B cell (primary cell): ENCODE measurements at regions not wholly inside any gene's neighbourhood (a gene's known extent, or its start where the extent isn't known, plus 50 kb on each side); places are given as distances from the start of the nearest gene placed in this dataset.

Experiments
- ATAC-seq: fragments of 200-7000 bp; cut with Tn5 transposase; one replicate; pipeline ENCODE4 v1.10.0; 2021; ENCODE audit warnings: low read depth, mild to moderate bottlenecking, moderate number of reproducible peaks, moderate library complexity
- CTCF ChIA-PET: fragments of 350-600 bp; sonication (Branson Sonifier 250); formaldehyde crosslinking; loops from one replicate; lab custom pipeline; 2021; ENCODE audit warnings: antibody characterized with exemption, inconsistent platforms; lab: Charles Lee
- POLR2A ChIA-PET: fragments of 350-600 bp; sonication (Branson Sonifier 250); formaldehyde crosslinking; loops from one replicate; lab custom pipeline; 2021; ENCODE audit warnings: antibody characterized with exemption; lab: Charles Lee
- DNase-seq: peaks from one replicate; pipeline ENCODE4 v3.0.0; 2013
- H2AFZ ChIP-seq: 2 replicates; pipeline ENCODE4 v1.6.1; 2012; ENCODE audit warnings: mild to moderate bottlenecking, low read depth, low read length; ENCODE audit not compliant: insufficient read depth, poor library complexity, severe bottlenecking
- H3K27ac ChIP-seq, 2 donors: 1 replicate in 1 of 2; 2 replicates in 1 of 2; pipeline ENCODE4 v1.5.1; 2012 to 2013; ENCODE audit warnings: low read length in 2 of 2, mild to moderate bottlenecking in 2 of 2, moderate library complexity in 1 of 2
- H3K27me3 ChIP-seq, 4 experiments: fragments of 200-600 bp in 1 of 4; sonication (generic) in 1 of 4; replicated peaks in 1 of 4; 1 replicate in 2 of 4; 2 replicates in 2 of 4; pipeline versions ENCODE4 v1.6.1 to v1.7.0; 2013 to 2016; ENCODE audit warnings: low read length in 3 of 4, mild to moderate bottlenecking in 2 of 4, mixed read lengths in 1 of 4, moderate library complexity in 1 of 4; ENCODE audit not compliant: insufficient read depth in 4 of 4, control insufficient read depth in 3 of 4; ENCODE audit errors: control extremely low read depth in 1 of 4
- H3K36me3 ChIP-seq, 2 experiments: replicated peaks in 1 of 2; 1 replicate in 1 of 2; 2 replicates in 1 of 2; pipeline versions ENCODE4 v1.6.1 to v1.7.1; 2013; ENCODE audit warnings: low read length in 1 of 2; ENCODE audit not compliant: insufficient read depth in 2 of 2, control insufficient read depth in 1 of 2; ENCODE audit errors: control extremely low read depth in 1 of 2, extremely low read depth in 1 of 2
- H3K4me1 ChIP-seq, 2 donors: fragments of 200-600 bp in 1 of 2; sonication (generic) in 1 of 2; 1 replicate in 1 of 2; 2 replicates in 1 of 2; pipeline versions ENCODE4 v1.5.1 to v1.6.1; 2013 to 2017; ENCODE audit warnings: low read length in 2 of 2; ENCODE audit not compliant: control insufficient read depth in 2 of 2, insufficient read depth in 2 of 2
- H3K4me2 ChIP-seq: replicated peaks from 2 replicates; pipeline ENCODE3; 2012; ENCODE audit warnings: mild to moderate bottlenecking, low read depth, low read length; ENCODE audit not compliant: poor library complexity, severe bottlenecking
- H3K4me3 ChIP-seq, 5 experiments: fragments of 200-600 bp in 1 of 5; sonication (generic) in 1 of 5; 1 replicate in 3 of 5; 2 replicates in 2 of 5; pipeline versions ENCODE4 v1.5.1 to v1.7.0; 2011 to 2016; ENCODE audit warnings: low read length in 4 of 5, mild to moderate bottlenecking in 4 of 5, low read depth in 2 of 5, control low read depth in 1 of 5, moderate library complexity in 1 of 5; ENCODE audit not compliant: insufficient read depth in 1 of 5; ENCODE audit errors: control extremely low read depth in 1 of 5, extremely low read depth in 1 of 5
- H3K79me2 ChIP-seq: fragments of 200-600 bp; sonication (generic); one replicate; pipeline ENCODE4 v1.6.0; 2016; ENCODE audit warnings: low read length; ENCODE audit not compliant: control insufficient read depth, insufficient read depth
- H3K9ac ChIP-seq: fragments of 200-600 bp; sonication (generic); 2 replicates; pipeline ENCODE4 v1.6.1; 2017; ENCODE audit warnings: mild to moderate bottlenecking, low read length, moderate library complexity
- H3K9me3 ChIP-seq, 3 donors: one replicate each; pipeline versions ENCODE4 v1.6.1 to v1.7.1; 2013; ENCODE audit warnings: low read length in 2 of 3; ENCODE audit not compliant: control insufficient read depth in 2 of 3, insufficient read depth in 1 of 3; ENCODE audit errors: control extremely low read depth in 1 of 3
- H4K20me1 ChIP-seq: 2 replicates; pipeline ENCODE4 v1.6.0; 2012; ENCODE audit warnings: mild to moderate bottlenecking, low read length; ENCODE audit not compliant: insufficient read depth, control insufficient read depth, poor library complexity, severe bottlenecking
- H3K27ac Mint-ChIP-seq: one replicate; pipeline ENCODE4 v1.8.0; 2021; ENCODE audit warnings: mixed read lengths
- H3K27me3 Mint-ChIP-seq: one replicate; pipeline ENCODE4 v1.8.0; 2021; ENCODE audit warnings: mixed read lengths
- H3K4me1 Mint-ChIP-seq: one replicate; pipeline ENCODE4 v1.8.0; 2021; ENCODE audit warnings: mixed read lengths
- H3K4me3 Mint-ChIP-seq: one replicate; pipeline ENCODE4 v1.8.0; 2021; ENCODE audit warnings: mixed read lengths
- H3K9me3 Mint-ChIP-seq: one replicate; pipeline ENCODE4 v1.8.0; 2022; ENCODE audit warnings: mixed read lengths; ENCODE audit not compliant: insufficient read depth
- CTCF ChIP-seq: fragments of 200-600 bp; IDR thresholded peaks from one replicate; pipeline ENCODE4 v1.8.0; 2022; ENCODE audit warnings: antibody characterized with exemption, mild to moderate bottlenecking
- EZH2 ChIP-seq: IDR thresholded peaks from 2 replicates; pipeline ENCODE4 v1.6.1; 2012; ENCODE audit warnings: borderline replicate concordance, low read depth, mild to moderate bottlenecking, moderate library complexity, low read length; ENCODE audit not compliant: insufficient read depth, poor library complexity, severe bottlenecking
- WGBS: methylation state at CpG from one replicate; pipeline ENCODE4 v1.1.5; 2013; ENCODE audit warnings: missing lambda C conversion rate; ENCODE audit not compliant: insufficient coverage; 5-methylcytosine and 5-hydroxymethylcytosine counted together
- intact Hi-C: fragments of 100-400 bp; cut with micrococcal nuclease; formaldehyde crosslinking; loops from one replicate; pipeline ENCODE4 v1.10.0; 2022

GRCh38 chr3:25117005-25117593 lies 311.0 kb upstream of the RARB start:
- intact Hi-C loops = no loop called here

GRCh38 chr3:25119682-25120081 lies 308.4 kb upstream of the RARB start:
- no peak overlapping the region for H3K4me2 ChIP-seq
- no peak overlapping the region for H2AFZ ChIP-seq
- intact Hi-C loops = no loop called here
- no peak overlapping the region for H3K9ac ChIP-seq
- no peaks in the 10 kb centered on the region for H3K27me3 ChIP-seq
- H3K36me3 ChIP-seq = no peaks in the 10 kb centered on the region
- Mint-ChIP-seq H3K27ac (no peak overlapping the region), H3K4me1 (no peaks in the 10 kb centered on the region), H3K4me3 (no peak overlapping the region), H3K27me3 (no peaks in the 10 kb centered on the region), H3K9me3 (peaks cover 3% of the 10 kb centered on the region)
- TF ChIP-seq EZH2 (no peak), CTCF (no peak)
- no peaks in the 10 kb centered on the region for H4K20me1 ChIP-seq
- ChIA-PET POLR2A (no interaction called here), CTCF (no interaction called here)
- no peak overlapping the region for H3K27ac ChIP-seq
- ATAC-seq (no peak), DNase-seq (no peak)
- no CpG with 5 or more reads among the region's 1 CpG for WGBS
- no peaks in the 10 kb centered on the region for H3K79me2 ChIP-seq
- no peaks in the 10 kb centered on the region for H3K4me1 ChIP-seq
- no peak overlapping the region for H3K4me3 ChIP-seq
- H3K9me3 ChIP-seq = no peaks in the 10 kb centered on the region

More at GRCh38 chr3:25117005-25117593, 311.0 kb upstream of the RARB start:
- Histone ChIP-seq H3K36me3 (no peaks in the 10 kb centered on the region), H2AFZ (no peak overlapping the region), H3K4me1 (no peaks in the 10 kb centered on the region), H3K9ac (no peak overlapping the region), H3K9me3 (no peaks in the 10 kb centered on the region), H3K79me2 (no peaks in the 10 kb centered on the region), H4K20me1 (no peaks in the 10 kb centered on the region), H3K27me3 (no peaks in the 10 kb centered on the region), H3K4me2 (no peak overlapping the region), H3K4me3 (no peak overlapping the region), H3K27ac (no peak overlapping the region)
- DNase-seq (no peak), ATAC-seq (no peak)
- Mint-ChIP-seq H3K4me3 (no peak overlapping the region), H3K9me3 (no peaks in the 10 kb centered on the region), H3K27ac (no peak overlapping the region), H3K27me3 (no peaks in the 10 kb centered on the region), H3K4me1 (no peaks in the 10 kb centered on the region)
- POLR2A ChIA-PET = no interaction called here
- WGBS = no CpG with 5 or more reads among the region's 4 CpGs
- TF ChIP-seq EZH2 = no peak
- no peak for TF ChIP-seq CTCF
- CTCF ChIA-PET = no interaction called here
